ENCODE measurements at regions not wholly inside any gene's neighbourhood (a gene's known extent, or its start where the extent isn't known, plus 50 kb on each side); places are given as distances from the start of the nearest gene placed in this dataset.
A peak's percentile ranks its signal among the peaks of the same experiment; 100 is the strongest.
"Not testable (repeated sequence)": the region's sequence is repeated elsewhere in the genome, so short reads cannot be mapped to it uniquely, and the experiment has no call there.

DNA sequence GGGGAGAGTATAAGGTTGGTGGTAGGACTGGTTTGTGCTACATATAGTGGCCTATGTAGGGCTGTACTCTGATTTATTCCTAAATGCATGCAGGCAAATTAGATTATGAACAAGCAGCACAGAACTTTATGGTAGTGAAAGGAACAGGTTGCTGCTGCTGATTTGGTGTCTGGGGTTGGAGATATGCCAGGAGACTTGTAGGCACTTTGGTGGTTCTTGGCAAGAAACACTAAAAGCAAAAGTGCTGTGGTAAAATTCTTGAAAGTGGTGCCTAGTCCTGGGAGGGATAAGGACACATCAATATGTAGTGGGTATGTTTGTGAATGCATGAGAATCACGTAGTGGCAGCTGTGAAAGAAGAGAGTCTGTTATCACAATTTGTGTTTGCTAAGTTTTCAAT, 2126.0 kb downstream of the TP53TG3F start:
- no peak for DNase-seq

DNA sequence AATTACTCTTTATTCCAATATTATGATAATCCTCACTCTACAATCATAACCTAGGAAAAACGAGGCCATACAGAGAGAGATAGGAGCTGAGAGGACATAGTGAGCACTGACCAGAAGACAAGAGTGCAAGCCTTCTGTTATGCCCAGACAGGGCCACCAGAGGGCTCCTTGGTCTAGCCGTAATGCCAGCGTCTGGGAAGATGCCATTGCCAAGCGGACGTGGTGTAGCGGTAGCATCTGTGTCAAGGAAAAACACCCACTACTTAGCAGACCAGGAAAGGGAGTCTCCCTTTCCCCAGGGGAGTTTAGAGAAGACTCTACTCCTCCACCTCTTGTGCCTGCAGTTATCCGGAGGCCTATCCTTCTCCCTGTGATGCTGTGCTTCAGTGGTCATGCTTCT, 2131.5 kb downstream of the TP53TG3F start:
- DNase-seq: peak; percentile 5

DNA sequence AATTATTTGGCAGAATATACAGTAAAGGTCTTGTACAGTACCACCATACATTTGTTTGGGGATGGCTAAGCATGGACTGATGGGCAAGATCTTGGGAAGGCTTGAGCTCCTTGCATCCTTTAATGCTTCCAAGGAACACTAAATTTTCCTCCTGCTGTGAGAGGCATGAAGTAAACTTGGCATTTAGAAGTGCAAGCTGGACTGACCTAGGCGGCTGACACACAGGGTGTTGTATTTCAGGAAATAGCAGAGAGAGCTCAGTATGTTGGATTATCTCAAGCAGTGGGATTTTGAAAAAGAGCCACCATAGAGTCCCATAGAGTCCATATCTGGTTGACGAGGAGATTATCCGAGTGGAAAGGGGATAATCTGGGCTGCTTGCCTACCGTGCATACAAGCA, 2137.1 kb downstream of the TP53TG3F start:
- no peak for DNase-seq

DNA sequence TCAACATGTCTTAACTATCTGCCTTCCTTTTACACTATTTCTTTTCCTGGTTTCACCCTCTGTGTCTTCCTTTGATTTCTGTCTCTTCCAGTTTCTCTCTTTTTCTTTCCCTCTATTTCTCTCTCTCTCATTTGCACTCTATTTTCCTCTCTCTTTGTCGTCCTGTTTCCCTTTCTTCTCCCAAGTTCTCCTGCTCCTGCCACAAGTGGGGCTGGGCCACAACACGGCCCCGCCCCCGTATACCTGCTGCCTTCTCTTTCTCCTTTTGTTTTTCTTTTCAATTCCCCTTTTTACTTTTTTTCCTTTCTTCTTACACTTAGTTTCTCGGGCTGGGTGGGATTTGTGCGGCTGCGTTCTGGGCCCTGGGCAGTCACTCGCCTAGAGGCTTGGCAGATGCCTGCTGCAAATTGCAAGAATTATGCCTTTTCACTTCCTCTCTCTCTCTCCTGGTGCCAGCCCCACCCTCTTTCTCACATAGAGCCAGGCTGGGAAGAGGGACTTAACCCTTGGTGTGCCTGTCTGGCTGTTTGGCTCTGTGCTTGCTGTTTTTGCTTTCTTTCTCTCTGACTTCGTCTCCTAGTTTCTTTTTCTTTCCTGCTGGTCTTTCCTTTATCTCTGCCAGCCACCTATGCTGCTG, 2139.4 kb downstream of the TP53TG3F start:
- no peak for DNase-seq

DNA sequence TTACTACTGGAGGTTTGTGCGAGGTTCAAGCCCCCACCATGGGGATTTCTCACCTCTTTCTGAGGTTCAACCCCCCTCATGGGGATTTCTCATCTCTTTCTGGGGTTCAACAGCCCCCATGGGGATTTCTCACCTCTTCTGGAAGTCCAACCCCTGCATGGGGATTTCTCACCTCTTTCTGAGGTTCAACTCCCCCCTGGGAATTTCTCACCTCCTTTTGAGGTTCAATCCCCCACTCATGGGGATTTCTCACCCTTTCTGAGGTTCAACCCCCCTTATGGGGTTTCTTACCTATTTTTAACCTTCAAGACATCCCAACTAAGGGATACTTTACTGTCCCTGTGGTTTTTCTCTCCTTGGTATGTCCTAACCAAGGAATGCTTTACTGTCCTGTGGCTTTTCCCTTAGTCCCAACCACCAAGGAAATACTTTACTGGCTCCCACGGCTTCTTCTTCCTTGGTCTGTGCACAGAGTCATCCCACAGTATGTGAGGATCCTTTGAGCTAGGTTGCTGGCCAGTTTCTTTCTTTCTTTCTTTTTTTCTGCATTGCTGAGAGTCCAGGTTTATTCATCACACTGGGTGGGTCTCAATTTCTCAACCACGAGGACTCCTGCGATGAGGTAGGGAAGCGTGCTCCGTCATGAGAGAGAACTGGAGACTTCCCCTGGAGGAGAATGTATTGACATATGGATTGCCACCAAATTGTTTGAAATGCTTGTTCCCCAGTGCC, 2140.2 kb downstream of the TP53TG3F start:
- DNase-seq: no peak

DNA sequence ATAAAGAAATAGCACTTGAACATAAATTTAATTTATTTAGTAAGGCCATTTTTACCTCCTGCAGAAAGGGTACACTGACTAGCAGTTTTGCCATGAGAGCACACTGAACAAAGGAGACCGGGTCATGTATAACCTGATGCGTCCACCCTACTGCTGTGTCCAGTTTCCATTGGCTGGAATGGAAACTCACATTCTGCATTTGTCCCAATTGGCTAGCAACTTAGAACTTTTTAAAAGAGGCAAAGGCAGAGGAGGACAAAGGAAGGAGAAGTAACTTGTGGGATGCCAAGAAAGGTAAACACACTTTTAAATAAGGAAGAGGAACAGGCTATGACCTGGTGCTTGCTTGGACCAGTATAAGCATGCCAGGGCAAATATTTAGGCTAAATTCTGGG, 2140.7 kb downstream of the TP53TG3F start:
- not testable (repeated sequence) for DNase-seq

DNA sequence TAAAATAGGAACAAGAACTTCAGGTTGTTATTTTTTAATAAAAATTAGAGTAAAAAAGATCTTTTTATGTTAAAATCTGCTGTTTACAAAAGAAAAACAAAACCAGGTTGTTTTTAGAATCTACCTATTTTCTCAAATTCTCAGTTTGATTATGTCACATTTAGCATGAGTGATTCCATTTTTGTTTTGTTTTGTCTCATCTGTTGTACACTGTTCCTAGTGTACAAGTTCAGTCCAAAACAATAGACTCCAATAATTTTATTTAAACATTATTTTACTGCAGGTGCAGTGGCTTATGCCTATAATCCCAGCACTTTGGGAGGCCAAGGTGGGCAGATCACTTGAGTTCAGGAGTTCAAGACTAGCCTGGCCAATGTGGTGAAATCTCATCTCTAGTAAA, 2142.7 kb downstream of the TP53TG3F start:
- DNase-seq: no peak

DNA sequence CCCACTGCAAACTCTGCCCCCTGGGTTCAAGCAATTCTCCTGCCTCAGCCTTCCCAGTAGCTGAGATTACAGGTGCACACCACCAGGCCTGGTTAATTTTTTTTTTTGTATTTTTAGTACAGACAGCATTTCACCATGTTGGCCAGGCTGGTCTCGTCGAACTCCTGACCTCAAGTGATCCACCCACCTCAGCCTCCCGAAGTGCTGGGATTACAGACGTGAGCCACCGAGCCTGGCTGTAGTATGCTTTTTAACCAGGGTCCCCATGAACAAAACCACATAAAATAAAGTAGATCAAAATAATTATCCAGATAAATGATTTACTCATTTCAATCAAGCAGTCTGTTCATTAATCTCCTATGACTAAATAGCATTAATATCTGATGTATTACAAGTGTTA, 2144.0 kb downstream of the TP53TG3F start:
- not testable (repeated sequence) for DNase-seq

DNA sequence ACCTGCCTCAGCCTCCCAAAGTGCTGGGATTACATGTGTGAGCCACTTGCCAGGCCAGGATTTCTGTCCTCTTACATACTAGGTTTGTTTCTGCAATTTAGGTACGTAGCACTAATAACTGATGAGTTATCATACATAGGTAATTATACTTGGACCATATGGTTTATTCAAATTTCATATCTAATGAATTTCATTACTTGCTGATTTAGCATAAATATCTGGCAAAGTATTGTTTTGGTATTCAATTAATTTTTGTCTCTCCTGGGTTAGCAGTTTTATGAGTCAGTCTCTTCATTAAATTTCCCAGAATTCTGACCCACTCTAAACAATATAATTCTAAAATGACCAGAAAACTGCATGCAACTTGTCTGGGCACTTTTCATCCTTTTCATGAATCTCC, 2146.5 kb downstream of the TP53TG3F start:
- DNase-seq: no peak

DNA sequence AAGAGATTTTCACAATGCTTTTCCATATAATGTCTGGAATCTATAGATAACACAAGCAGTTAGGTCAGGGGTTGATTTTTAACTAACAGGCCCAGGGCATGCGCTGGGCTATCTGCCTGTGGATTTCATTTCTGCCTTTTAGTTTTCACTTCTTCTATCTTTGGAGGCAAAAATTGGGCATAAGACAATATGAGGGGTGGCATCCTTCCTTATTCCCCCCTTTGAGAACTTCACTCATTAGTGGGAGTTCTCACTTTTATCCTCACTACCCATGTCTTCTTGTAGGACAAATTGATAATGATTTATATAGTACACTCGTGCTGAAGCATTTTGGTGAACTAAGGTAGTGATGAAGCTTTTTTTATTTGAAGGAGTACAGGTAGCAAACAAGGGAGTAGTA, 2155.5 kb downstream of the TP53TG3F start:
- DNase-seq: not testable (repeated sequence)

DNA sequence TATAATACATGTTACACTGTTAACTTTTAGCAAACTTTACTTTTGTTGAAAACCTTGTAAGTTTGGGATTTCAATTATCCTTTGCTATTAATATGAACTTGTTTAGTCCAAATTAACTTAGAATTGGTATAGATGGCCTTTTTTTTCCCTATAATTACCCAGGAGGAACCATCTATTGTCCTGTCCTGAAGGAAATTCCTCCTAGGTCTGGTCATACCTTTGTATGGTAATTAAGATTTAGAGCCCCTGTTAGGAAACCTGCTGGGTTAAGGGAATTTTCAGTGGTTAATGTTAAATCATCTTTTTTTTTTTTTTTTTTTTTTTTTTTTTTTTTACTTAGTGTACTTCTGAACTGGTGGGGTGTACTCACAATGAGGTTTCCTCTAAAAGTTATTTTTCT, 2159.8 kb downstream of the TP53TG3F start:
- DNase-seq: not testable (repeated sequence)

DNA sequence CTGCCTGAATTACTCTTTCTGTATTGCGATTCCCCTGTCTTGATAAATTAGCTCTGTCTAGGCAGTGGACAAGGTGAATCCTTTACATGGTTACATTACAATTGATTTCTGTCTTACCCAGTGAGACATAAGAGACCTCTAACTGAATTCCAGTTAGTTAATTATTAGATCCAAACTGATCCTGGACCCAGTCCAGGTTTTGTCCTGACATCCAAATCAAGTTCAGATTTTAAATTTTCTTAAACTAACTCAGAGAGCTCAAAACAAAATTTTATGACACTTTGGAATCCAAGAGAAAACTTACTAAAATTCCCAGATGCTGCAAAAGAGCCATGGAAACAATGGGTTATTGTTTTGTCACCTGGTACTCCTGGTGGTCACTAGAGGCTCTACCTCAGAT, 2166.6 kb downstream of the TP53TG3F start:
- no peak for DNase-seq

DNA sequence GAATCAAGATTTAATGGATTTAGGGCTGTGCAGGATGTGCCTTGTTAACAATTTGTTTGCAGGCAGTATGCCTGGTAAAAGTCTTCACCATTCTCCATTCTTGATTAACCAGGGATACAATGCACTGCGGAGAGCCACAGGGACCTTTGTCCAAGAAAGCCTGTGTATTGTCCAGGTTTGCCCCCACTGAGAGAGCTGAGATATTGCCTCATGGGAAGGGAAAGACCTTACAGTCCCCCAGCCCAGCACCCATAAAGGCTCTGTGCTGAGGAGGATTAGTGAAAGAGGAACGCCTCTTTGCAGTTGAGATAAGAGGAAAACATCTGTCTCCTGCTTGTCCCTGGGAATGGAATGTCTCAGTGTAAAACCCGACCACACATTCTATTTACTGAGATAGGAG, 2169.6 kb downstream of the TP53TG3F start:
- DNase-seq: no peak

DNA sequence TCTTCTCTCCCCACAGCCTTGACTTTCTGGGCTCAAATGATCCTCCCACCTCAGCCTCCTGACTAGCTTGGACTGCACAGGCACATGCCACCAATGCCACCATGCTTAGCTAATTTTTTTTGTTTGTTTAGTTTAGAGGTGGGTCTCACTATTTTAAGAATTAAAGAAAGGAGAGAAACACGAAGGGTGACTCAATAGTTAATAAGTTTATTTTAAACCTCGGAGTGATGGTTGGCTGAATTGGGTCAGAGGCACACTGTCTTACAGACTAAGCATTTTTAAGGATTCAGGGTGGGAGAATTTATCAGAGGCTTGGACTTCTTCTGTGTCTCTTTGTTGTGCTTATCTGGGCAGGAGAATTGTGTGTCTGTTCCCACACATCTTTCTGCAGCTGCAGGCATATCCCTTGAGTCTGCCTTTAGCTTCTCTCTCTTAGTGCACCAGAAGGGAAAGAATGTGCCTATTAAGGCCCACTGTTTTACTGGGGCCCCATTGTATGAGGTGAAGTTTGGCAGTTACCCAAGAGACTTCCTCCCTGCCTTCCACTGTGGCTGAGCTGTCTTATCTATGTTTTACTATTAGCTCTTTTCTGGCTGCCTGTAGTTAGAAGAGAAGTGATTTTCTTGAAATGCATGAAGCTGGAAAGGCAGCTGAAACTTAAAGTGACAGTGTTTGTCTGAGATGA, 2172.0 kb downstream of the TP53TG3F start:
- no peak for DNase-seq

DNA sequence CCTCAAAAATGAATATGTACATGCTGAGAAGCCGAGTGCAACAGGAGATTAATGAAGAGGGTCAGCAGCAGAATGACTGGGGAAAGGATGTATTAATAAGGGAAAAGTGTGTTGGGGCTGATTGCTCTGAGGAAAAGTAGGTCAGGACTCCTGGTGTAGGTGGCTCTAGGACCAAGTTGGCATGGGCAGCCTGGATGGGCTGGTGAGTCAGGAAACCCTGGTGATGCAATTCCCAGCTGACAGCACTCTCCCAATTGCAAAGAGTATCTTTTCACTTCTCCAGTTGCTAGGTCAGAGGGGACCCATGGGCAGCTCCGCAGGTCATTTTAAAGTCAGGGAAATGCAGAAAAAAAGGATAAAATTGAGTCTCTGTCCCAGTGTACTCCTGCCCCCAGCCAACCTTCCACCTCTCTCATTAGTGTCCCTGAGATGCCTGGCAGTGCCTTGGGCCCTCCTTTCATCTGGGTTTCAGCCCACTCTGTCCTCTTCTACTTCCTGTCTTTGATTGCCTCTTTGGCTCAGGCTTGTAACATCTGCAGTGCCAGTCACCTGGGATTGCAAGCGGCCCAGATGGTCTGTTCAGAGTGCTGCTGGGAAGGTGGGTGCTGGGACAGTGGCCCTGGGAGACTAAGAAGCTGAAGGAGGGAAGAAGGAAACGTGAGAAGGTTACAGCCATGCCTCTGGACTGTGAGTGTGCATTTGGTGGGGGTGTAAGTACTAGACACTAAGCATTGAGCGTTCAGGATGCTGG, 2177.2 kb downstream of the TP53TG3F start:
- DNase-seq: no peak

DNA sequence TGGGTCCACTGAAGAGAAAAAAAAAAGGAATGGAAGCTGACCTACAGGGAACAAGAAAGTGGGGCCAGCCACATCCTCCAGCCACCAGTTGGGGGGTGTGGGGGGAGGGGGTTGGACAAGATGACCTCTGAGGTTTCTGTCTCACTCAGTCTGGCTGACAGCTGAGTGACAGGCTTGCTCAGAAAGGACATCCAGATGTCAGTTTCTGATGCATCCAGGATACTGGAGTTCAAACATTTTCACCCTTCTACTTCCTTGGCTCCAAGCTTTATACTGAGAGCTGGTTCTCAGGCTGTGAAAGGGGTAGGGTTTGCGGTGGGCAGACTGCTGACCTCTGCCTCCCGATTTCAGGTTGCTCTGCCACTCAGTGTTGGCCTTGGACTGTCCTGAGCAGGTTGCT, 2178.3 kb downstream of the TP53TG3F start:
- no peak for DNase-seq

DNA sequence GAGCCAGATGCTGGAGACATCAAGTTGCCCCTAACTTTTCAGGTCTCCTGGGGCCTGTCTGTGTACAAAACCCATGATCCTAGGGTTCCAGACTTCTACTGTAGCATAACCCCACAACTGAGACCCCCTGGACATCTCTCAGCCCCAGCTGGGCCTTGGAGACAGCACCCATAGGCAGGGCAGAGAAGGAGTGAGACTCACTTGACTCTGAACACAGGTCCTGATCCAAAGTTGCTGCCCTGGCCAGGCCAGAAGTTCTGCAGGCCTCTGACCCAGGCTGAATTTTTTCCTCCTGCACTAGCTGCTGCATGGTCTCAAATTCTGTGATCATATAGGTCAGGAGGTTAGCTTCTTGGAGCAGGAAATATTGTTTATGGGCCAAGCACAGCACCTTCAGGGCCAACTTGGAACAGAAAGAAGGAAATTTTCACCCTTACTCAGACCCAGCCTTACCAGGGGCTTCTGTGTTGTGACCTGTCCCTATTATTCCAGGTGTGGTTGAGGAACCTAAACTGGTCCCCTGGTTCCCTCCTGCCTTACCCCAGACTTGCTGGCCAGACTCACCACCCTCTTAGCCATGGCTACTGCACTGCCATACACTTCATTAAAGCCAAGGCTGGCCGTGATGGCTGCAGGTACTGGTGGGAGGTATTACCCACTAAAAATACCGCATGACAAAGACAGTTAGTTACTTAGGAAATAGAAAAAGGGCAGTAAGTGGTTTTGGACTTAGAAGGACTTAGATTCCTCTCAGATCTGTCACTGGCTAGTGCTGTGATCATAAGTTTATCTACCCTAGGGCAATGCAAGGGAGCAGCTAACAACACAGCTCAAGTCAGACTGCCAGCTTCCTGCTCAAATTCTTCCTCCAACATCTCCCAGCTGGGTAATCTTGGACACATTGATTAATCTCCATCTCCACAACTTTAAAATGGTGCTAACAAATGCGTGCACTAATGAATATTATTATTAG, 2180.1 kb downstream of the TP53TG3F start:
- DNase-seq: no peak

DNA sequence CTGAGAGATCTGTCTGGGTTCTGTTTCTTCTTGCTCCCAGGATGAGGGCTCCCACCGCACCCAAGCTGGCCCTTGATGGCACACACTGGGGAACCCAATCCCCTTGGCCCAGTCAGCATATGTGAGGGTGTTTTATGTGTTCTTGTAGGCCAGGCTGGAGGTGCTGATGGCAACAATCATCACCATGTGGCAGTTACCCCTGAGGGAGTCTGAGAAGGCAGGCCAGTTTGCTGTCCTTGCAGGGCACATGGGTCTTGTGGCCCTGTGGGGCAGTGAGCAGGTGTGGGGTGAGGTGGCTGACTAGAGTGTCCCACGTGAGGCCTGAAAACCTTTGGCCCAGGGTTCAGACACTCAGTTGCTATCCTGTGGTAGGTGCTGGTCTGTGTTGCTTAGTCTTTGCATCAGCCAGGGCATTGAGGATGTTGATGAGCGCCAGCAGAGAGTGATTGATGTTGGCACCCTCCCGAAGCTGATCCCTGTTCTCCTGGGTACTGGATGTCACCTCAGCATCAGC, 2183.0 kb downstream of the TP53TG3F start:
- no peak for DNase-seq

DNA sequence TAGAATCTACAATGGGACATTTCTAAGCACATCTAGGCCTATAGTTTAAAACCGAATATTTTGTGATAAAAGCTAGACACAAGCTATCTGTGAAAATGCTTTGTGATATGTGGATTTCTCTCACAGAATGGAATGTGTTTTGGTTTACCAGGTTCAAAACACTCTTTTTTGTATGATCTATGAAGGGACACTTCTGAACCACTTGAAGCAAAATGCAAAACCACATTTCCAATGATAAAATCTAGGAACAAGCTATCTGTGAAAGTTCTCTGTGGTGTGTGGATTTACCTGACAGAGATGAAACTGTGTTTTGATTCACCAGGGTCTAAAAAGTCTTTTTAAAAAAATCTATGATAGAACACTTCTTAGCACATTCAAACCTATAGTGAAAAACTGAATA, 2192.4 kb downstream of the TP53TG3F start:
- no peak for DNase-seq

DNA sequence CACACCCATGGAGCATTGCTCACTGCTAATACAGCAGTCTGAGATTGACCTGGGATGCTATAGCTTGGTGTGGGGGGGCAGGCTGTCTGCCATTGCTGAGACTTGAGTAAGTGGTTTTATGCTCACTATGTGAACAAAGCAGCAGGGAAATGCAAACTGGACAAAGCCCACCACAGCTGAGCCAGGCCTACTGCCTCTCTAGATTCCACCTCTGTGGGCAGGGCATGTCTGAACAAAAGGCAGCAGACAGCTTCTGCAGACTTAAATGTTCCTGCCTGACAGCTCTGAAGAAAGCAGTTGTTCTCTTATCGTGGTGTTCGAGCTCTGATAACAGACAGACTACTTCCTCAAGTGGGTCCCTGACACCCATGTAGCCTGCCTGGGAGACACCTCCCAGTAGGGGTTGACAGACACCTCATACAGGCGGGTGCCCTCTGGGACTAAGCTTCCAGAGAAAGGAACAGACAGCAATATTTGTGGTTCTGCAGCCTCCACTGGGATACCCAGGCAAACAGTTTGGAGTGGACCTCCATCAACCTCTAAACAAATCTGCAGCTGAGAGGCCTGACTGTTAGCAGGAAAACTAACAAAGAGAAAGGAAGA, 2204.8 kb downstream of the TP53TG3F start:
- DNase-seq: no peak

DNA sequence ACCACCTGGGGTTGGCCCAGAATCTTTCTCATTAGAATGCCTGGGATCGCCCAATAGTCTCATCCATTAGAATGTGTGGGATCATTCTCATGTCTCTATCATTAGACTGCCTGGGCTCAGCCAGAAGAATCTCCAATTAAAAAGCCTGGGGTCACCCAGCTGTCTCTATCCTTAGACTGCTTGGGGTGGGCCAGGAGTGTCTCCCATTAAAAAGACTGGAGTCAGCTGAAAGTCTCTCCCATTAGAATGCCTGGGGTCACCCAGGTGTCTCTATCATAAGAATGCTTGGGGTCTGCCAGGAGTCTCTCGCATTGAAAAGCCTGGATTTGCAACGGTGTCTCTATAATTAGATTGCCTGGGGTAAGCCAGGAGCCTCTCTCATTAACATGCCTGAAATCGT, 2225.7 kb downstream of the TP53TG3F start:
- DNase-seq: no peak

DNA sequence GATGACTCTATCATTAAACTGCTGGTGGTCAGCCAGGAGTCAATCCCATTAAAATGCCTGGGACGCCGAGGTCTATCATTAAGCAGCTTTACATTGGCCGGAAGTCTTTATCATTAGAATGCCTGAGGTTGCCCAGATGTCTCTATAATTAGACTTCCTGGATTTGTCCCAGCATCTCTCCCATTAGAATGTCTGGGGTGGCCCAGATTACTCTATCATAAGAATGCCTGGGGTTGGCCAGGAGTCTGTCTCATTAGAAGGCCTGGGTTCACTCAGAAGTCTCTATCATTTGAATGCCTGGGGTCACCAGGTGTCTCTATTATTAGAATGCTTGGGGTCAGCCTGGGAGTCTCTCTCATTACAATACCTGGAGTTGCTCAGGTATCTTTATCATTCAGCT, 2227.2 kb downstream of the TP53TG3F start:
- DNase-seq: no peak
